Erythroblast (primary cell): ENCODE measurements at regions not wholly inside any gene's neighbourhood (a gene's known extent, or its start where the extent isn't known, plus 50 kb on each side); places are given as distances from the start of the nearest gene placed in this dataset.

Experiments
- GATA1 ChIP-seq: IDR thresholded peaks from 2 replicates; pipeline ENCODE4 v1.6.1; 2011; ENCODE audit warnings: low read depth, mild to moderate bottlenecking, control low read depth, low read length, moderate library complexity
- POLR2A ChIP-seq: IDR thresholded peaks from 2 replicates; pipeline ENCODE4 v1.6.1; 2011; ENCODE audit warnings: mild to moderate bottlenecking, low read length

- TF ChIP-seq GATA1 (no peak), POLR2A (no peak)
Observed at GRCh38 chr2:156003780-156004179, 328.7 kb downstream of the NR4A2 start.
